C4-2B (cell line): ENCODE measurements at regions not wholly inside any gene's neighbourhood (a gene's known extent, or its start where the extent isn't known, plus 50 kb on each side); places are given as distances from the start of the nearest gene placed in this dataset.

Source experiments
- H3K27ac ChIP-seq: fragments of 450-650 bp; 2 replicates; pipeline ENCODE4 v1.5.1; 2017
- ZFX ChIP-seq: fragments of 450-650 bp; IDR thresholded peaks from 2 replicates; pipeline ENCODE4 v1.6.1; 2017
- TF ChIP-seq, protein P1 (sequence below): fragments of 450-650 bp; conservative IDR thresholded peaks from 2 replicates; pipeline ENCODE4 v1.5.1; 2017; ENCODE audit warnings: mild to moderate bottlenecking

DNA sequence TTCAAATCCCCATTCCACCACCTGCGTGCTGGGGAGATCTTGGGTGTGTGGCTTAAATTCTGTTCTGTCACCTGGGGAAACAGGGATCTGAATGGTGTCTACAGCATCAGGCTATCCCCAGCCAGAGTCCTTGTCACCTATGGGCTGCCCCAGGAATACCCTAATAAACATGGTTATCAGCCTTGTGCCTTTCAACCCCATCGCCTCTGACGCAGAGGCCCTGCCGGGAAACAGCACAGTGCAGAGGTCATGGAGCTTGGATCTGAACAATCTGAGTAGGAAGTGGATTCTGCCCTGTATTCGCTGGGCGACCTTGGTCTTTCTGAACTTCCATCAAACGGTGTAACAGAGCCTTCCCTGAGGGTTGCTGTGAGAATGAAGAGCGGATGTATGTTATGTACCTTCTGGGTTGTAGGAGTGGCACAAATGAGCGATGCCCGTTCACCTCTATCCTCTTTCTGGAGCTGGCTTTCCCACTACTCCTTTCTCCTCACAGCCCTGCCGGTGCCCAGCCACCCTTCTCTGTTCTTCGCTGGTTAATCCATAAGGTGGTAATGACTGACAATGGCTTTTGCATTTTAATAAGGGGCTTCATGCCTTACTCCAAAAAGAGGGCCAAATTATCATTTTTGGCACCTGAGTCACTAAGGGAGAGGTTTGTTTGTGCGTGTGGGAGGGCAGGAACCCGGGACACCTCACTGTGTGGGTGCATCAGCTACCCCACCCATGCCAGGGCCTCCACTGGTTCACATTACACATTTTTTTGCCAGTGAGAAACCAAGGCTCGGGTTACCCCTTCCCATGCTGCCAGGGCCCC lies 256.5 kb downstream of the MYCN start:
- TF ChIP-seq, protein P1, sequence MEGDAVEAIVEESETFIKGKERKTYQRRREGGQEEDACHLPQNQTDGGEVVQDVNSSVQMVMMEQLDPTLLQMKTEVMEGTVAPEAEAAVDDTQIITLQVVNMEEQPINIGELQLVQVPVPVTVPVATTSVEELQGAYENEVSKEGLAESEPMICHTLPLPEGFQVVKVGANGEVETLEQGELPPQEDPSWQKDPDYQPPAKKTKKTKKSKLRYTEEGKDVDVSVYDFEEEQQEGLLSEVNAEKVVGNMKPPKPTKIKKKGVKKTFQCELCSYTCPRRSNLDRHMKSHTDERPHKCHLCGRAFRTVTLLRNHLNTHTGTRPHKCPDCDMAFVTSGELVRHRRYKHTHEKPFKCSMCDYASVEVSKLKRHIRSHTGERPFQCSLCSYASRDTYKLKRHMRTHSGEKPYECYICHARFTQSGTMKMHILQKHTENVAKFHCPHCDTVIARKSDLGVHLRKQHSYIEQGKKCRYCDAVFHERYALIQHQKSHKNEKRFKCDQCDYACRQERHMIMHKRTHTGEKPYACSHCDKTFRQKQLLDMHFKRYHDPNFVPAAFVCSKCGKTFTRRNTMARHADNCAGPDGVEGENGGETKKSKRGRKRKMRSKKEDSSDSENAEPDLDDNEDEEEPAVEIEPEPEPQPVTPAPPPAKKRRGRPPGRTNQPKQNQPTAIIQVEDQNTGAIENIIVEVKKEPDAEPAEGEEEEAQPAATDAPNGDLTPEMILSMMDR: no peak
- no peak for TF ChIP-seq ZFX
- no peak overlapping the region for H3K27ac ChIP-seq

DNA sequence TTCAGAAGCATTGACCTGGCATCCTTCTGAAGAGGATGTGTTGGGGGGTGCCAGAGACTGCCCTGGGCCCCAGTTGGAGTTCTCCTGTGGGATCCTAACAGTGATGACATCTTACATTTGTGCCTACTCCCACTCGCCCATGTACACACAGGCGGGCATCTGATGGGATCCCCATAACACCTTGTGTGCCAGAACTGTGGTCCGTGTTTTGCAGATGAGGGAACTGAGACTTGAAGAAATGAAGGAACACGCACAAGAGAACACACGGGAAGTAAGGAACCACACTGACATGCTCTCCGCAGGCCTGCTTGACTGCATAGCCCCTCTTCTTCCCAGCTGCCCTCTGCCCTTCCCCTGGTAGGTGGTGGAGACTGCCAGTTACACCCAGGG lies 255.3 kb downstream of the MYCN start:
- H3K27ac ChIP-seq: no peak overlapping the region
- TF ChIP-seq, protein P1: no peak
- TF ChIP-seq ZFX: no peak

DNA sequence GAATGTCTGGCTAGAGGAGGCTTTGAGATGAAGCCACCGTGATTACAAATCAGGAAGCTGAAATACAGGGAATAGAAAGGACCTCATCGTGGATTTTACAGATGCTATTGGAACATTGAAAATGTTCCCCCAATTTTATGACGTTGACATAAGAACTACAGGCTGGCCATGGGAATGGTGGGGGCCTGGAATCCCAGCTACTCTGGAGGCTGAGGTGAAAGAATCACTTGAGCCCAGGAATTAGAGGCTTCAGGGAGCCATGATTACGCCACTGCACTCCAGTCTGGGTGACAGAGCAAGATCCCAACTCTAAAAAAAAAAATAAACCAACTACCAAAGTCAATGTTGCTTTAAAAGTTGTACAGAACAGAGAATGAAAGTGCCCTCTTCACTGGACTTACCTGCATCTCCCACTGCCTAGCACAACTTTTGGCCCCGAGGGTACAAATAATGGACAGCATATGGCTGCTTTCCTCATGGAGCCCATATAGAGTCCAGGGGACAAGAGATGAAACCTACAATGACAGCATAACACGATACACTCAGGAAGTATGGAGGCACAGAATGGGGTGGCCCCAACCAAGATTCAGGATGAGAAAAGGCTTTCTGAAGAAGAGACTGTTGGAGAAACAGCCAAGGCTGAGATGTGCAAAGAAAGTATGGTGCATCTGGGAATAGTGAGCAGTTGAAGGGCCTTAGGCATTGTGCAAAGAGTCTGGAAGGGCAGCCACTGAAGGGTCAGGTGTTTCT lies 254.8 kb downstream of the MYCN start:
- TF ChIP-seq, protein P1: no peak
- TF ChIP-seq ZFX: no peak
- no peak overlapping the region for H3K27ac ChIP-seq

DNA sequence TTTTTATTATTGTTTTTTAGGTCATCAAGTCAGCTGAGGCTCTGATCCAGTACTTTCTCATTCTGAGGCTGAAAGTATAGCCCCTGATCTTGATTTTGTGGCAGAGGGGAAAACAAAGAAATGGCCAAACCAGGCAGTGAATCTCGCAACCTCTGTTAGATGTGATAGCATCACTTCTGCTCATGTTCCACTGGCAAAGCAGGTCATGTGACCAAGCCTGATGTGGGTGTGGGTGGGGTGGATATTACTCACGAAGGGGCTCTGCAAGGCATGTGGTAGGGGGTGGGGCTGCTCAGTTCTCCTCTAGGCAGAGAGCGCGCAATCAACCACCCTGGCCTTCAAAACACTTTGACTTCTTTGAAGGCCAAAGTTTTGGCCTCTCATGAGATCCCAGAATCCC lies 254.2 kb downstream of the MYCN start:
- H3K27ac ChIP-seq: no peak overlapping the region
- TF ChIP-seq, protein P1: no peak
- TF ChIP-seq ZFX: no peak

DNA sequence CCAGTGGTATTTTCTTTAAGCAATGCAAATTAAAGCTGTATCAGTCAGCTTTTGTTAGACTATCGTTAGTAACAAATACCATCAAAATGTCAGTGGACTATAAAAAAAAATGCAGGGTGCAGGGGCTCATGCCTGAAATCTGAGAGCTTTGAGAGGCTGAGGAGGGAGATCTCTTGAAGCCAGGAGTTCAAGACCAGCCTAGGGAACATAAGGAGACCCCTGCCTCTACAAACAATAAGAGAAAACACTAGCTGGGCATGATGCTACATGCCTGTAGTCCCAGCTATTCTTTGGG lies 253.7 kb downstream of the MYCN start:
- TF ChIP-seq ZFX: no peak
- TF ChIP-seq, protein P1: no peak

DNA sequence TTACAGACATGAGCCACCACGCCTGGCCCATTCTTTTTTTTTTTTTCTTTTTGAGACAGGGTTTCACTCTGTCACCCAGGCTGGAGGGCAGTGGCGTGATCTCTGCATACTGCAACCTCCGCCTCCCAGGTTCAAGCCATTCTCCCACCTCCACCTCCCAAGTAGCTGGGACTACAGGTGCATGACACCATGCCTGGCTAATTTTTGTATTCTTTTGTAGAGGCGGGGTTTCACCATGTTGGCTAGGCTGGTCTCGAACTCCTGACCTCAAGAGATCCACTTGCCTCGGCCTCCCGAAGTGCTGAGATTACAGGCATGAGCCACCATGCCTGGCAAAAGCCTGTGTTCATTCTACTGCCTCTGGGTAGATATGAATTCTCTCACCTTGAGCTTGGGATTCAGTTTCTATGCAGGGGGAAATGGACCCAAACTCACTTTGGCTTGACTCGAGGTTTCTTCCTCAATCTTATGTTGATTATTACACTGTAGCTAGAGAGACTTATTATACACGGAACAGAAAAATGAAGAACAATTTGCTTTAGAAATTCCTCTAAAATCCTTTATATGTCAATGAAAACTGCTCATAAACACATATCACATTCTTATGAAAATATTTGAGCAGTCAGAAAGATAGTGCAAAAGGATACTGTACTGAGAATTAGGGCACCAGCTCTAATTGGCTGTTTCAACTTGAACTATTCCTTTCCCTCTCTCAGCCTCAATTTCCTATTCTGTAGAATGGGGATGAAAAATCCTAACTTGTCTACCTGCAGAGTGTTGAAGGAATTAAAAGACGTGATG lies 252.3 kb downstream of the MYCN start:
- H3K27ac ChIP-seq: no peak overlapping the region
- TF ChIP-seq, protein P1: no peak
- no peak for TF ChIP-seq ZFX

More for the DNA sequence above, 253.7 kb downstream of the MYCN start:
- no peak overlapping the region for H3K27ac ChIP-seq
